Subcutaneous abdominal adipose tissue (tissue), 5 donors: ENCODE measurements at regions not wholly inside any gene's neighbourhood (a gene's known extent, or its start where the extent isn't known, plus 50 kb on each side); places are given as distances from the start of the nearest gene placed in this dataset.

Source experiments
- H3K27ac ChIP-seq: one replicate; pipeline ENCODE4 v1.7.0; 2013; ENCODE audit warnings: low read depth, mild to moderate bottlenecking, inconsistent platforms, low read length, moderate library complexity
- H3K27me3 ChIP-seq, 5 donors: one replicate each; pipeline ENCODE4 v1.7.0; 2013; ENCODE audit warnings: low read length in 5 of 5, inconsistent platforms in 1 of 5; ENCODE audit not compliant: control insufficient read depth in 5 of 5, insufficient read depth in 4 of 5
- H3K36me3 ChIP-seq, 5 donors: one replicate each; pipeline ENCODE4 v1.7.0; 2013; ENCODE audit warnings: low read length in 5 of 5; ENCODE audit not compliant: control insufficient read depth in 5 of 5, insufficient read depth in 5 of 5
- H3K4me1 ChIP-seq, 5 donors: one replicate each; pipeline ENCODE4 v1.7.0; 2013; ENCODE audit warnings: low read length in 5 of 5, mild to moderate bottlenecking in 3 of 5, moderate library complexity in 1 of 5; ENCODE audit not compliant: control insufficient read depth in 5 of 5, insufficient read depth in 5 of 5
- H3K4me3 ChIP-seq, 5 donors: one replicate each; pipeline ENCODE4 v1.7.0; 2013; ENCODE audit warnings: low read length in 5 of 5, low read depth in 1 of 5
- H3K9ac ChIP-seq, 5 donors: one replicate each; pipeline ENCODE4 v1.7.0; 2013; ENCODE audit warnings: low read length in 5 of 5, mild to moderate bottlenecking in 4 of 5, moderate library complexity in 3 of 5
- H3K9me3 ChIP-seq, 5 donors: one replicate each; pipeline ENCODE4 v1.7.0; 2013; ENCODE audit warnings: low read length in 5 of 5; ENCODE audit not compliant: control insufficient read depth in 5 of 5
- donor health status: healthy.
- donor health status: healthy.
- donor health status: healthy.
- donor health status: healthy.
- donor health status: healthy.

- Histone ChIP-seq H3K4me1 (peaks cover 0 to 3% (median 0%) of the 10 kb centered on the region in 5 donors), H3K36me3 (no peaks in the 10 kb centered on the region), H3K9me3 (peaks cover 0 to 5% (median 0%) of the 10 kb centered on the region in 5 donors), H3K27me3 (peaks cover 0 to 6% (median 0%) of the 10 kb centered on the region in 5 donors), H3K9ac (no peak overlapping the region), H3K27ac (no peak overlapping the region), H3K4me3 (no peak overlapping the region)
These were observed 144.7 kb upstream of the UST start for GRCh38 chr6:148602136-148602535.

DNA sequence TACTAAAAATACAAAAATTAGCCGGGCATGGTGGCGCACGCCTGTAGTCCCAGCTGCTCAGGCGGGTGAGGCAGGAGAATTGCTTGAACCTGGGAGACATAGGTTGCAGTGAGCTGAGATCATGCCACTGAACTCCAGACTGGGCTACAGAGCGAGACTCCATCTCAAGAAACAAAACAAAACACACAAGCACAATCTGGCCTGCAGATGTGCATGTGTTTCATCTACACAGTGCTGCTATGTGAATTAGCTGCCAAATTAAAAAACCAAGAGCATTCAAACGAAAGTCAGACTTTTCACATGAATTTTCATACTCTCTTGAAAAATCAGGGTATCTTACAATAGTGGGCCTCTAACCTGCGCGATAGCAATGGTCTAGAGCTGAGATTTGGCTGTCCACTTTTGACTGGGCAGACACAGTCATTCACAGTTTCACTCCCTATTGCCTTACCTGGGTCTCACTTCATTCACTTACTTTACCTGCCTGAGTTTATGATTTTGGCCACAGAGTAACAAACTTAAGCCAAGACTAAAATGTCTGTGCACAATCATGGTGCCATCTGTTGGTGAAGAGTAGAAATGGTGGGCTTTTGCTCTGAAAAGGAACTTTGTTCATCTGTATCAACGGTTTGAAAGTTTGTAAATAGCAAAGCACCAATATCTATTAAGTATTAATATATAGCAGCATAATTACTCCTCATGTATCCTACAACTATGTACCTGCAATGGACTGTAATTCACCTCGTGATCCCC is 138.5 kb upstream of the UST start:
- peaks cover 0 to 18% (median 8%) of the 10 kb centered on the region in 5 donors for H3K4me1 ChIP-seq
- H3K27me3 ChIP-seq = no peaks in the 10 kb centered on the region
- H3K4me3 ChIP-seq = no peak overlapping the region
- H3K27ac ChIP-seq = no peak overlapping the region
- peaks cover 0 to 5% (median 0%) of the 10 kb centered on the region in 5 donors for H3K9me3 ChIP-seq
- H3K9ac ChIP-seq = no peak overlapping the region
- no peaks in the 10 kb centered on the region for H3K36me3 ChIP-seq

GRCh38 chr6:148611213-148611612 is 135.6 kb upstream of the UST start:
- Histone ChIP-seq H3K9ac (no peak overlapping the region), H3K27me3 (peaks cover 0 to 2% (median 0%) of the 10 kb centered on the region in 5 donors), H3K36me3 (no peaks in the 10 kb centered on the region), H3K4me1 (peaks cover 0 to 18% (median 12%) of the 10 kb centered on the region in 5 donors), H3K9me3 (no peaks in the 10 kb centered on the region), H3K4me3 (no peak overlapping the region), H3K27ac (no peak overlapping the region)

- Histone ChIP-seq H3K4me3 (no peak overlapping the region), H3K27me3 (peaks cover 0 to 2% (median 0%) of the 10 kb centered on the region in 5 donors), H3K9ac (no peak overlapping the region), H3K27ac (peak overlapping the region; percentile 34), H3K9me3 (no peaks in the 10 kb centered on the region), H3K36me3 (no peaks in the 10 kb centered on the region), H3K4me1 (peaks cover 2 to 20% (median 12%) of the 10 kb centered on the region in 5 donors)
These were observed 134.8 kb upstream of the UST start for GRCh38 chr6:148612043-148612442.

- no peak overlapping the region for H3K9ac ChIP-seq
- peaks cover 2 to 21% (median 12%) of the 10 kb centered on the region in 5 donors for H3K4me1 ChIP-seq
- no peaks in the 10 kb centered on the region for H3K36me3 ChIP-seq
- no peak overlapping the region for H3K27ac ChIP-seq
- no peaks in the 10 kb centered on the region for H3K9me3 ChIP-seq
- no peak overlapping the region for H3K4me3 ChIP-seq
- H3K27me3 ChIP-seq = peaks cover 0 to 2% (median 0%) of the 10 kb centered on the region in 5 donors
These were observed 132.2 kb upstream of the UST start for GRCh38 chr6:148614602-148615001.

GRCh38 chr6:148616841-148617240 is 130.0 kb upstream of the UST start:
- H3K27ac ChIP-seq = no peak overlapping the region
- H3K27me3 ChIP-seq = peaks cover 0 to 2% (median 0%) of the 10 kb centered on the region in 5 donors
- H3K4me3 ChIP-seq = no peak overlapping the region
- H3K36me3 ChIP-seq = no peaks in the 10 kb centered on the region
- no peak overlapping the region for H3K9ac ChIP-seq
- H3K4me1 ChIP-seq = peaks cover 2 to 10% (median 5%) of the 10 kb centered on the region in 5 donors
- H3K9me3 ChIP-seq = no peaks in the 10 kb centered on the region

GRCh38 chr6:148617530-148617929 is 129.3 kb upstream of the UST start:
- H3K27me3 ChIP-seq = peaks cover 0 to 2% (median 0%) of the 10 kb centered on the region in 5 donors
- H3K9me3 ChIP-seq = no peaks in the 10 kb centered on the region
- no peak overlapping the region for H3K9ac ChIP-seq
- H3K27ac ChIP-seq = no peak overlapping the region
- H3K4me3 ChIP-seq = no peak overlapping the region
- H3K36me3 ChIP-seq = no peaks in the 10 kb centered on the region
- peaks cover 0 to 4% (median 3%) of the 10 kb centered on the region in 5 donors for H3K4me1 ChIP-seq

GRCh38 chr6:148619891-148620290 is 126.9 kb upstream of the UST start:
- Histone ChIP-seq H3K9me3 (no peaks in the 10 kb centered on the region), H3K4me3 (no peak overlapping the region), H3K36me3 (no peaks in the 10 kb centered on the region), H3K27ac (no peak overlapping the region), H3K9ac (no peak overlapping the region), H3K4me1 (peaks cover 0 to 9% (median 7%) of the 10 kb centered on the region in 5 donors), H3K27me3 (peaks cover 0 to 4% (median 0%) of the 10 kb centered on the region in 5 donors)

- peaks cover 2 to 9% (median 7%) of the 10 kb centered on the region in 5 donors for H3K4me1 ChIP-seq
- peaks cover 0 to 3% (median 0%) of the 10 kb centered on the region in 5 donors for H3K27me3 ChIP-seq
- no peaks in the 10 kb centered on the region for H3K36me3 ChIP-seq
- H3K9ac ChIP-seq = no peak overlapping the region
- H3K27ac ChIP-seq = no peak overlapping the region
- no peaks in the 10 kb centered on the region for H3K9me3 ChIP-seq
- H3K4me3 ChIP-seq = no peak overlapping the region
These were observed 126.1 kb upstream of the UST start for GRCh38 chr6:148620579-148621298.

DNA sequence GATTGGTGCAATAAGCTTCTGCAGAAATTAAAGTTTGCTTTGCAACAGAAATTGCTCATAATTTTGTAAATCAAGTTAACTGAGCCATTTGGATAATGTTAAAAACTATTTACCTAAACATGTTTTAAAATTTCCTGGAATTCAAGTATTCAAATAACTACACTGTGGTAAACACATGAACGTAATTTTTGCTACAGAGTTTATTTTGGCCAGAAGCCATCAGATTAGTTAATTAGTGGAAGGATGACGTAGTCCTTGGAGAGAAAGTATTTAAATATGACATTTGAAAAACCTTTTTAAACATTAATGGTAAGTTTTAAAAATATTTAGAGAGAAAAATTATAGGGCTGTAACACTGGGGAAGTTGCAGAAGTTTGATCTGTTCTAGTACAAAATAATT is 121.2 kb upstream of the UST start:
- no peak overlapping the region for H3K27ac ChIP-seq
- H3K36me3 ChIP-seq = no peaks in the 10 kb centered on the region
- no peaks in the 10 kb centered on the region for H3K9me3 ChIP-seq
- no peak overlapping the region for H3K4me3 ChIP-seq
- H3K9ac ChIP-seq = no peak overlapping the region
- H3K27me3 ChIP-seq = peaks cover 0 to 2% (median 0%) of the 10 kb centered on the region in 5 donors
- H3K4me1 ChIP-seq = peaks cover 0 to 13% (median 9%) of the 10 kb centered on the region in 5 donors
